Frontal cortex (tissue), 3 donors: ENCODE measurements at regions not wholly inside any gene's neighbourhood (a gene's known extent, or its start where the extent isn't known, plus 50 kb on each side); places are given as distances from the start of the nearest gene placed in this dataset.

Source experiments
- DNase-seq, 2 donors: peaks; one replicate each; pipeline ENCODE4 v3.0.0; 2012; ENCODE audit warnings: low spot score in 2 of 2
- FAIRE-seq: peaks from 2 replicates; lab custom pipeline; 2012; peaks lifted over from hg19 to GRCh38; lab: Jason Lieb, UNC
- donor health status: control.
- donor health status: control.
- donor health status: control.

- FAIRE-seq (no peak), DNase-seq (peak in 1 of 2 donors; percentile 20)
Measured at GRCh38 chr6:14816116-14816859, 429.6 kb upstream of the JARID2 start.

- no peak for FAIRE-seq
- no peak for DNase-seq
Measured at GRCh38 chr6:14817074-14817473, 428.8 kb upstream of the JARID2 start.

GRCh38 chr6:14818422-14818884, 427.4 kb upstream of the JARID2 start:
- DNase-seq: no peak

GRCh38 chr6:14819001-14819400, 426.9 kb upstream of the JARID2 start:
- DNase-seq (no peak), FAIRE-seq (no peak)

More at GRCh38 chr6:14818422-14818884, 427.4 kb upstream of the JARID2 start:
- no peak for FAIRE-seq

GRCh38 chr6:14819840-14820420, 425.9 kb upstream of the JARID2 start:
- no peak for FAIRE-seq

GRCh38 chr6:14822012-14822553, 423.8 kb upstream of the JARID2 start:
- FAIRE-seq (no peak), DNase-seq (no peak)

More at GRCh38 chr6:14819840-14820420, 425.9 kb upstream of the JARID2 start:
- no peak for DNase-seq

GRCh38 chr6:14822679-14823078, 423.2 kb upstream of the JARID2 start:
- DNase-seq (no peak), FAIRE-seq (no peak)

GRCh38 chr6:14824060-14824459, 421.8 kb upstream of the JARID2 start:
- no peak for DNase-seq
- FAIRE-seq: no peak

GRCh38 chr6:14824484-14825275, 421.2 kb upstream of the JARID2 start:
- FAIRE-seq (no peak), DNase-seq (no peak)

- no peak for DNase-seq
- no peak for FAIRE-seq
Measured at GRCh38 chr6:14826456-14826855, 419.4 kb upstream of the JARID2 start.

- DNase-seq (no peak), FAIRE-seq (no peak)
Measured at GRCh38 chr6:14827354-14827753, 418.5 kb upstream of the JARID2 start.

- no peak for FAIRE-seq
- no peak for DNase-seq
Measured at GRCh38 chr6:14828201-14828611, 417.7 kb upstream of the JARID2 start.

GRCh38 chr6:14831070-14831469, 414.8 kb upstream of the JARID2 start:
- no peak for FAIRE-seq
- DNase-seq: no peak

GRCh38 chr6:14831937-14832336, 413.9 kb upstream of the JARID2 start:
- DNase-seq (no peak), FAIRE-seq (no peak)

- DNase-seq (no peak), FAIRE-seq (no peak)
Measured at GRCh38 chr6:14832427-14832826, 413.4 kb upstream of the JARID2 start.

- FAIRE-seq: no peak
- no peak for DNase-seq
Measured at GRCh38 chr6:14834851-14835530, 410.9 kb upstream of the JARID2 start.

GRCh38 chr6:14837435-14837834, 408.4 kb upstream of the JARID2 start:
- FAIRE-seq: no peak
- no peak for DNase-seq

GRCh38 chr6:14838133-14838583, 407.7 kb upstream of the JARID2 start:
- no peak for FAIRE-seq

GRCh38 chr6:14841901-14842421, 403.9 kb upstream of the JARID2 start:
- no peak for DNase-seq

More at GRCh38 chr6:14838133-14838583, 407.7 kb upstream of the JARID2 start:
- DNase-seq: no peak

GRCh38 chr6:14844411-14844810, 401.5 kb upstream of the JARID2 start:
- no peak for FAIRE-seq

More at GRCh38 chr6:14841901-14842421, 403.9 kb upstream of the JARID2 start:
- FAIRE-seq: no peak

More at GRCh38 chr6:14844411-14844810, 401.5 kb upstream of the JARID2 start:
- DNase-seq: no peak
